HCT116 (cell line): ENCODE measurements at regions not wholly inside any gene's neighbourhood (a gene's known extent, or its start where the extent isn't known, plus 50 kb on each side); places are given as distances from the start of the nearest gene placed in this dataset.

Experiments used
- FOSL1 ChIP-seq: IDR thresholded peaks from 2 replicates; pipeline ENCODE4 v1.6.1; 2012; ENCODE audit warnings: low read depth
- POLR2AphosphoS5 ChIP-seq: IDR thresholded peaks from 2 replicates; pipeline ENCODE4 v1.6.1; 2011; ENCODE audit warnings: mild to moderate bottlenecking, low read depth, low read length, moderate library complexity
- RAD21 ChIP-seq: IDR thresholded peaks from 2 replicates; pipeline ENCODE4 v1.6.1; 2012; ENCODE audit warnings: low read depth, mild to moderate bottlenecking
- SIN3A ChIP-seq: IDR thresholded peaks from 2 replicates; pipeline ENCODE4 v1.6.1; 2012; ENCODE audit warnings: low read depth
- TCF7L2 ChIP-seq: IDR thresholded peaks from 2 replicates; pipeline ENCODE4 v1.7.0; 2011; ENCODE audit warnings: borderline replicate concordance, inconsistent platforms; ENCODE audit not compliant: insufficient read depth, insufficient read length; ENCODE audit errors: extremely low read depth
- TF ChIP-seq, protein P1 (sequence below), 3 experiments: fragments of 200-600 bp in 1 of 3; sonication (generic) in 1 of 3; IDR thresholded peaks in 2 of 3; conservative IDR thresholded peaks in 1 of 3; 2 replicates each; pipeline ENCODE4 v1.5.1; 2012 to 2017; ENCODE audit warnings: low read depth in 2 of 3, low read length in 2 of 3, antibody characterized with exemption in 1 of 3, borderline replicate concordance in 1 of 3, control low read depth in 1 of 3, mild to moderate bottlenecking in 1 of 3, mixed read lengths in 1 of 3, mixed run types in 1 of 3, moderate library complexity in 1 of 3; ENCODE audit not compliant: insufficient read depth in 1 of 3
- TF ChIP-seq, protein P2 (sequence below): IDR thresholded peaks from 2 replicates; pipeline ENCODE4 v1.6.1; 2011; ENCODE audit warnings: mild to moderate bottlenecking, low read length, moderate library complexity; ENCODE audit not compliant: insufficient replicate concordance; ENCODE audit errors: extremely low read depth
- TF ChIP-seq, protein P3 (sequence below): IDR thresholded peaks from 2 replicates; pipeline ENCODE4 v1.6.1; 2012; ENCODE audit warnings: low read depth
- TF ChIP-seq, protein P4 (sequence below): IDR thresholded peaks from 2 replicates; pipeline ENCODE4 v1.6.1; 2012

DNA sequence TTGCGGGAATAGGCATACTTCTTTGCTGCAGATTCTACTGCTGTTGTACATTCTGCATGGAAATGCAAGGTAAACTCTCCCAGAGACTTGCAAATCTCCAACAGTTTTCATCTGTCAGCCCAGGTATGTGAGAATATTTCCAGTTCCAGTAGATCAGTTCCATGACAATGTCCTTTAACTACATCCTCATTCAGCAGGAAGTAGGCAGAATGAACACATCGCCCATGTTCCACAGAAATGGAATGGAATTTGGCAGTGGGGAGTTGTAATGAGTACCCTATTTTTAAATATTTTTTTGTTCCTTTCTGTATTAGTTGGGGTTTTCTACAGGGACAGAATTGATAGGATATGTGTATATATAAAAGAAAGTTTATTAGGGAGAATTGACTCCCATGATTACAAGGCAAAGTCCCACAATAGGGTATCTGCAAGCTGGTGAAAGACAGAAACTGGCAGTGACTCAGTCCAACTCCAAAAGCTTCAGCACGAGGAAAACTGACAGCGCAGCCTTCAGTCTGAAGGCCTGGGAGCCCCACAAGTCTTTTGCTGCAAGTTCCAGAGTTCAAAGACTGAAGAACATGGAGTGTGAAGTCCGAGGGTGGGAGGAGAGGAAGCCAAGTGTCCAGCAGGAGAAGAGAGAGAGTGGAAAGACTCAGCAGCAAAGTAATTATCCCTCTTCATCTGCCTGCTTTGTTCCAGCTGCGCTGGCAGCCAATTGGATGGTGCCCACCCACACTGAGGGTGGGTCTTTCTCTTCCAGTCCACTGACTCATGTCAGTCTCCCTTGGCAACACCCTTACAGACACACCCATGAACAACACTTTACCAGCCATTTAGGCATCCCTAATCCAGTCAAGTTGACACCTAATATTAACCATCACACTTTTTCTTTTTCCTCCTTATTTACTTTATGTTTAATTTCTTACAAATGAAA is 110.4 kb upstream of the SCAF11 start:
- TF ChIP-seq, protein P1, sequence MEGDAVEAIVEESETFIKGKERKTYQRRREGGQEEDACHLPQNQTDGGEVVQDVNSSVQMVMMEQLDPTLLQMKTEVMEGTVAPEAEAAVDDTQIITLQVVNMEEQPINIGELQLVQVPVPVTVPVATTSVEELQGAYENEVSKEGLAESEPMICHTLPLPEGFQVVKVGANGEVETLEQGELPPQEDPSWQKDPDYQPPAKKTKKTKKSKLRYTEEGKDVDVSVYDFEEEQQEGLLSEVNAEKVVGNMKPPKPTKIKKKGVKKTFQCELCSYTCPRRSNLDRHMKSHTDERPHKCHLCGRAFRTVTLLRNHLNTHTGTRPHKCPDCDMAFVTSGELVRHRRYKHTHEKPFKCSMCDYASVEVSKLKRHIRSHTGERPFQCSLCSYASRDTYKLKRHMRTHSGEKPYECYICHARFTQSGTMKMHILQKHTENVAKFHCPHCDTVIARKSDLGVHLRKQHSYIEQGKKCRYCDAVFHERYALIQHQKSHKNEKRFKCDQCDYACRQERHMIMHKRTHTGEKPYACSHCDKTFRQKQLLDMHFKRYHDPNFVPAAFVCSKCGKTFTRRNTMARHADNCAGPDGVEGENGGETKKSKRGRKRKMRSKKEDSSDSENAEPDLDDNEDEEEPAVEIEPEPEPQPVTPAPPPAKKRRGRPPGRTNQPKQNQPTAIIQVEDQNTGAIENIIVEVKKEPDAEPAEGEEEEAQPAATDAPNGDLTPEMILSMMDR (IDR thresholded peaks at IDR 0.05 in 2 of 3, conservative IDR thresholded peaks at IDR 0.05 in 1 of 3; ENCODE audit: borderline replicate concordance in 1 of 3, insufficient read depth in 1 of 3, low read depth in 2 of 3, low read length in 2 of 3), result no peak
- TF ChIP-seq, protein P2, sequence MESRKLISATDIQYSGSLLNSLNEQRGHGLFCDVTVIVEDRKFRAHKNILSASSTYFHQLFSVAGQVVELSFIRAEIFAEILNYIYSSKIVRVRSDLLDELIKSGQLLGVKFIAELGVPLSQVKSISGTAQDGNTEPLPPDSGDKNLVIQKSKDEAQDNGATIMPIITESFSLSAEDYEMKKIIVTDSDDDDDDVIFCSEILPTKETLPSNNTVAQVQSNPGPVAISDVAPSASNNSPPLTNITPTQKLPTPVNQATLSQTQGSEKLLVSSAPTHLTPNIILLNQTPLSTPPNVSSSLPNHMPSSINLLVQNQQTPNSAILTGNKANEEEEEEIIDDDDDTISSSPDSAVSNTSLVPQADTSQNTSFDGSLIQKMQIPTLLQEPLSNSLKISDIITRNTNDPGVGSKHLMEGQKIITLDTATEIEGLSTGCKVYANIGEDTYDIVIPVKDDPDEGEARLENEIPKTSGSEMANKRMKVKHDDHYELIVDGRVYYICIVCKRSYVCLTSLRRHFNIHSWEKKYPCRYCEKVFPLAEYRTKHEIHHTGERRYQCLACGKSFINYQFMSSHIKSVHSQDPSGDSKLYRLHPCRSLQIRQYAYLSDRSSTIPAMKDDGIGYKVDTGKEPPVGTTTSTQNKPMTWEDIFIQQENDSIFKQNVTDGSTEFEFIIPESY, result no peak
- no peak for TF ChIP-seq TCF7L2
- TF ChIP-seq, protein P3, sequence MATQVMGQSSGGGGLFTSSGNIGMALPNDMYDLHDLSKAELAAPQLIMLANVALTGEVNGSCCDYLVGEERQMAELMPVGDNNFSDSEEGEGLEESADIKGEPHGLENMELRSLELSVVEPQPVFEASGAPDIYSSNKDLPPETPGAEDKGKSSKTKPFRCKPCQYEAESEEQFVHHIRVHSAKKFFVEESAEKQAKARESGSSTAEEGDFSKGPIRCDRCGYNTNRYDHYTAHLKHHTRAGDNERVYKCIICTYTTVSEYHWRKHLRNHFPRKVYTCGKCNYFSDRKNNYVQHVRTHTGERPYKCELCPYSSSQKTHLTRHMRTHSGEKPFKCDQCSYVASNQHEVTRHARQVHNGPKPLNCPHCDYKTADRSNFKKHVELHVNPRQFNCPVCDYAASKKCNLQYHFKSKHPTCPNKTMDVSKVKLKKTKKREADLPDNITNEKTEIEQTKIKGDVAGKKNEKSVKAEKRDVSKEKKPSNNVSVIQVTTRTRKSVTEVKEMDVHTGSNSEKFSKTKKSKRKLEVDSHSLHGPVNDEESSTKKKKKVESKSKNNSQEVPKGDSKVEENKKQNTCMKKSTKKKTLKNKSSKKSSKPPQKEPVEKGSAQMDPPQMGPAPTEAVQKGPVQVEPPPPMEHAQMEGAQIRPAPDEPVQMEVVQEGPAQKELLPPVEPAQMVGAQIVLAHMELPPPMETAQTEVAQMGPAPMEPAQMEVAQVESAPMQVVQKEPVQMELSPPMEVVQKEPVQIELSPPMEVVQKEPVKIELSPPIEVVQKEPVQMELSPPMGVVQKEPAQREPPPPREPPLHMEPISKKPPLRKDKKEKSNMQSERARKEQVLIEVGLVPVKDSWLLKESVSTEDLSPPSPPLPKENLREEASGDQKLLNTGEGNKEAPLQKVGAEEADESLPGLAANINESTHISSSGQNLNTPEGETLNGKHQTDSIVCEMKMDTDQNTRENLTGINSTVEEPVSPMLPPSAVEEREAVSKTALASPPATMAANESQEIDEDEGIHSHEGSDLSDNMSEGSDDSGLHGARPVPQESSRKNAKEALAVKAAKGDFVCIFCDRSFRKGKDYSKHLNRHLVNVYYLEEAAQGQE, result no peak
- TF ChIP-seq SIN3A, result no peak
- TF ChIP-seq FOSL1, result no peak
- TF ChIP-seq RAD21, result no peak
- TF ChIP-seq, protein P4, sequence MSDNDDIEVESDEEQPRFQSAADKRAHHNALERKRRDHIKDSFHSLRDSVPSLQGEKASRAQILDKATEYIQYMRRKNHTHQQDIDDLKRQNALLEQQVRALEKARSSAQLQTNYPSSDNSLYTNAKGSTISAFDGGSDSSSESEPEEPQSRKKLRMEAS, result no peak
- no peak for TF ChIP-seq POLR2AphosphoS5
